GM21786 (cell line): ENCODE measurements at regions not wholly inside any gene's neighbourhood (a gene's known extent, or its start where the extent isn't known, plus 50 kb on each side); places are given as distances from the start of the nearest gene placed in this dataset.
A peak's percentile ranks its signal among the peaks of the same experiment; 100 is the strongest.

Experiments used
- ATAC-seq: cut with Tn5 transposase; IDR thresholded peaks from one replicate; pipeline ENCODE4 v1.9.1; 2021; ENCODE audit not compliant: unreplicated experiment

GRCh38 chr4:36709991-36710390 lies 428.6 kb downstream of the DTHD1 start:
- no peak for ATAC-seq

GRCh38 chr4:36712013-36712412 lies 430.6 kb downstream of the DTHD1 start:
- no peak for ATAC-seq

- ATAC-seq = no peak
These were observed 435.5 kb downstream of the DTHD1 start for GRCh38 chr4:36716874-36717273.

DNA sequence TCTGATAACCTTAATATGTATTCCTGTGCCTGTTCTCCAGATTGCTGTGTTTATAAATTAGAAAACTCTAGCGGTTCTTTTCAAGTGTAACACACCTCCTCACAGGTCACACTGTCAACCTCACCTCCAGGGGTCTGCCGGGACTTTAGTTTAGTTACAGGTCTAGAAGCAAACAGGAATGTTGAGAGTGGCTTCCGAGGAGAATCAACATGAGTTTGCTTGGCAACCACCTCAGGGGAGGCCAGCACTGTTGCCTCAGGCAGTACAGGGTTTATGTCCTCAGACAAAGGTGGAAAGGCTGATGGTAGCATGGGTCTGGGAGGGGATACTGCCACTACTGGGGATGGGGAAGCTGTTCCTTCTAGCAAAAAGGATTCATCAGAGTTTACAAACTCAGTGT lies 438.0 kb downstream of the DTHD1 start:
- ATAC-seq = no peak

- ATAC-seq = no peak
These were observed 441.6 kb downstream of the DTHD1 start for GRCh38 chr4:36722986-36723385.

DNA sequence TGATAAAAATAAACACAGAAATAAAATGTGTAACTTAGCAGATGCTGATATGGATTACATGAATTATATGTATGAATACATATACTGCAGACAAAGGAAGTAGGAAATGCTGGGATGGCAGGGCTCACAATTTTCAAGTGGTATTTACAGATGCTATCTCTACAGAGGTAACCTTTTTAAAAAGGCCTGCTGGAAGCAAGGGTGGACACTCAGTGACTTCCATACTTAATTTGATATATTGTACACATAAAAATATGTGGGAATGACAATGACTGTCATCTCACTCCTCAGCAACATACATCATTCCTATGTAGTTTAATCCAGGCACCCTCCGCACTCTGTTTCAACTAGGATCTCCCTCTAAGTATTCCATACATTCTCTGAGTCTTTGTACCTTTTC lies 452.9 kb downstream of the DTHD1 start:
- no peak for ATAC-seq

GRCh38 chr4:36737691-36738090 lies 456.3 kb downstream of the DTHD1 start:
- no peak for ATAC-seq

GRCh38 chr4:36740796-36741310 lies 459.4 kb downstream of the DTHD1 start:
- no peak for ATAC-seq

DNA sequence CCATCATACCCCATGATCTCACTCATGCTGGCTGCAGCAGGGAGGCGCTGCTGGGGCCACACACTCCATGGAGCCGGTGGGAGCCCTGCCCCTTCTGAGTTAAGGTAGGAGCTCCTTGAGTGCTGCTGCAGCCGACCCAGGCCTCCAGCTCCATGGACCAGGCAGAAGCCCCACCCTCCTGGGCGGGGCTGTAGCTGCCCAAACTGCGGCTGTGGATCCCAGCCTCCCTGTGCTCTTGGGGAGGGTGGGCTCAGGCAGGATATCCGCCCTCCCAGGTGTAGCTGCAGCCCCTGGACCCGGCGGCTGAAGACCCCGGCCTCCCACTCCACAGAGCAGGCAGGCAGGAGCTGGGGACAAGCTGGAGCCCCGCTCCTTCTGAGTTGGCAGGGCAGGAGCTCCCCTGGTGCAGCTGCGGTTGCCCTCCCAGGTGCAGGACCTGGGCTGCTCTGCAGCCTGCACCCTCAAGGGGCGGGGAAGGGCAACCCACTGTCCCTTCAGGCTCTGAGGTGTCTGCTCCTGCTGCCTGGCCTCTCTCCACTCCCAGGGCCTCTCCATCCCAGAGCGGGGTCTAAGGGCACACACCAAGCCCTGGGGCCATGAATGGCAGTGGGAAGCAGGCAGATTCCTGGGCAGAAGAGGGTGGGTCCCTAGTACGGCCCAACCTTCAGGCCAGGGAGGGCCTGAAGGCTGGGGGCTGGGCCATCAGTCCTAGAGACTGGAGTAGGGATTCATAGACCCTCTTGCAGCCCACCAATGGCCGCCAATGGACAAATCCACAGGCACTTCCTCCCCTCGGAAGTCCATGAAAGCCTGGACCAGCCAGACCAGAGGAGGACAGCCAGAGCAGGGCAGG lies 466.1 kb downstream of the DTHD1 start:
- ATAC-seq = no peak

DNA sequence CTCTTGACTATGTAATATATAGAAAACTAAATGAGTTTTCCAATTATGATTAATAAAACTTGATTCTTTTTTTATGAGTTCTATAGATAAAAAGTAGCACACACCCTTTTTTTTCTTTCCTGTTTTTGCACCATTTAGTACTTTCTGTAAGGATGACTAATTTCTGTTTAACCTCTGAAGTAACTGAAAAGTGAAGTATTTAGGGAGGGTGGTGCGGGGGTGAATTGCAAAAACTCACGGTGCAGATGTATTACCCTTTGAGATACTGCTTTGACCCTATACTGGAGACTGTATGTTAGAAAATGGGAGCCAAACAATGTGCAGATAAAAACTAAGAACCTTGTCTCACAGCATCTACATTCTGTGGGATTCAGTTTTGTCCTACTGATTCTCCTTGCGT lies 471.6 kb downstream of the DTHD1 start:
- no peak for ATAC-seq

DNA sequence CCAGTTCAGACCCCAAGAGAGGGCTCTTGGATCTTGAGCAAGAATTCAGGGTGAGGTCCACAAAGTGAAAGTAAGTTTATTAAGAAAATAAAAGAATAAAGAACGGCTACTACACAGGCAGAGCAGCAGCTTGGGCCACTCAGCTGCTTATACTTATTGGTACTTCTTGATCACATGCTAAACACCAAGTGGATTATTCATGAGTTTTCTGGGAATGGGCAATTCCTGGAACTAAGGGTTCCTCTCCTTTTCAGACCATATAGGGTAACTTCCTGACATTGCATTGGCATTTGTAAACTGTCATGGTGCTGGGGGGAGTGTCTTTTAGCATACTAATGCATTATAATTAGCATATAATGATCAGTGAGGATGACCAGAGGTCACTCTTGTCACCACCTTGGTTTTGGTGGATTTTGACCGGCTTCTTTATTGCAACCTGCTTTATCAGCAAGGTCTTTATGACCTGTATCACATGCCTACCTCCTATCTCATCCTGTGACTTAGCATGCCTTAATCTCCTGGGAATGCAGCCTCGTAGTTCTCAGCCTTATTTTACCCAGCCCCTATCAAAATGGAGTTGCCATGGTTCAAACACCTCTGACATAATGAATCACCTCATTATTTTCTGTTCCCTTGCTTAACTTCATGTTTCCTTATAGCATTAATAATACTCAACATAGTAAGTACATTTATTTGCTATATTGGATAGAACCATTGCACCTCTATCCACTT lies 476.3 kb downstream of the DTHD1 start:
- no peak for ATAC-seq

DNA sequence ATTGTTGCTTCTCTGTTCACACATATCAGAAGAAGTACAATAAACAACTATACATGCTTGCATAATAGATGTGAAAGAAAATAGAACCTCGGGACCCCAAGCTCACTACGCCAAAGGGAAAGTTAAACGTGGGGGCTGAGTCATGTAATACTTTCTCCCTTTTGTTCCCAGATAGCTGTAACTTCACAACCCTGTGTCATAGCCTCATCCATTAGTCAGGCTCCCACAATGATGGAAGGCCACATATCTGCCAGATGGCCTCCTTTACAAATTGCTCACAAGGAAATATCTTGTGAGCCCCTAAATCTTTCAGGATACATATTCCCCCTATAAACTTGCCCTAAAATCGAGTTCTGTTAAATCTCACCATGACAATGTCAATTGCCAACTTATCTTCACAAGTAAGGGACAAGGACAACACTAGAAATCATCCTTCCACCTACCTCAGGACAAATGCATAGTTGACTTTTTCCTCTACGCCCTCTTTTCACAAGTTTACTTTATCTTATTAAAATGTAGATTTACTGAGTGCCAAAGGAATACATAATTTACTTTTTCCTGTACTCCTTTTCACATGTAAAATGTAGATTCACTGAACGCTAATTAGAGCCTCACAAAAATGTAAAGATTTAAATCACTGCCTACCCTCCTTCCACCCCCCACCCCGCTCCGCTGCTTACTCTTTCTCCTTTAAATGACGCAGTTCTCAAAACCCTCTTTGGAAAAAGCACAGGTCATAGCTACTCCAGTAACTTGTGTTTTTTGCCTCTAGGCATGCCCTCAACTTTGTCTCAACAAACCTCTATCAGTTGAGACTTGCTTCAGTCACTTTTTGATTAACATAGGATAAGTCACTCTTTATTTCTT lies 477.1 kb downstream of the DTHD1 start:
- no peak for ATAC-seq

DNA sequence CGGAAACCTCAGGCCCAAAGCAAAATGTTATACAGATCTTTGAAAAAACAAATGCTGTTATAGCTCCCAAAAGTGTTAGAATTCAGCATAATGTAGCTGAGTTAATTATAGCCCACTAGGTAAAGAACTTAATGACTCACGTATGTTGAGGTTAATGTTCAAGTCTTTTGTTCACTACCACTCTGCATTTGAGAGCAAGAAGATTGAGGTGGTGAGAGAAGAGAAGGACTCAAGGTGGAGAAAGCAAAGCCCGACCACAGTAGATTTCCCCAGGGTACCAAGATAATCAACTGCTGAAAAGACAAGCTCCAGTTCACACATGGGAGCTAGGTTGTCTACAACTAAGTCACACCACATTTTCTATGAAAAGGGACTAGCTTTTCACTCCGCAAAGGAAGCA lies 480.2 kb downstream of the DTHD1 start:
- ATAC-seq = peak; percentile 78

- no peak for ATAC-seq
These were observed 480.7 kb upstream of the NWD2 start for GRCh38 chr4:36763814-36764213.

- ATAC-seq = no peak
These were observed 476.9 kb upstream of the NWD2 start for GRCh38 chr4:36767596-36767995.

GRCh38 chr4:36771411-36772153 lies 473.0 kb upstream of the NWD2 start:
- ATAC-seq = peak; percentile 45

GRCh38 chr4:36772154-36772516 lies 472.4 kb upstream of the NWD2 start:
- ATAC-seq = peak; percentile 35

DNA sequence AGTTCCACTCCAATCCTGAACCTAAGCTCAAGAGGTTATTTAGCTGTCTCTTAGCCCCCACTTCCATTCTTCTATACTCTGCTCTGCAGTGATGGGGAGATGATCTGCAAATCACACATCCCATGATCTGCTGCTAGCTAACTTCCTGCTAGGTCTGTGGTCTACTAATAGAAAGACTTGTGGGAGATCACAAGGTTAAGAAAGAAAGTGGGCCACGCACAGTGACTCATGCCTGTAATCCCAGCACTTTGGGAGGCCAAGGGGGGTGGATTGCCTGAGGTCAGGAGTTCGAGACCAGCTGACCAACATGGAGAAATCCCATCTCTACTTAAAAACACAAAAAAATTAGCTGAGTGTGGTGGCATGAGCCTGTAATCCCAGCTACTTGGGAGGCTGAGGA lies 471.1 kb upstream of the NWD2 start:
- ATAC-seq = no peak

- ATAC-seq = no peak
These were observed 469.0 kb upstream of the NWD2 start for GRCh38 chr4:36775544-36775943.

GRCh38 chr4:36779601-36780000 lies 464.9 kb upstream of the NWD2 start:
- no peak for ATAC-seq

GRCh38 chr4:36785973-36786372 lies 458.6 kb upstream of the NWD2 start:
- ATAC-seq = no peak
